ENCODE measurements at regions not wholly inside any gene's neighbourhood (a gene's known extent, or its start where the extent isn't known, plus 50 kb on each side); places are given as distances from the start of the nearest gene placed in this dataset.

DNA sequence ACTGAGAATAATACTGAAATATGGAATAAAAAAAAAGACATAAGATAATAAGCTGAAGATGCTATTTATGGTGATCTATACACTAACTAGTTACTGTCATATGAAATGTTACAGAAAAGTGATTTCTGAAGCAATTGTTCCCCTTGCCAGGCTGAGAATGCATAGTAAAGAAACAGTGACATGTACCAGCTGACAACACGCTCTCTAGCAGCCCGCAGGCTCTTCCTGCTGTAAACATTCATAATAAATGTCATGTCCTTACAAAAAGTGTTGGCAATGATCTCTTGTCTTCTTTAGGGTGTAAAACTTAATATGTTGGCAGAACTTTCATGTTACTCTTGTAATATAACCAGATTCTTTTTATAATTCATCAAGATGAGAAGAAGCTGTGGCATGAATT lies 1171.3 kb downstream of the DSC3 start:
- TF ChIP-seq CTCF (IDR thresholded peaks at IDR 0.05): no peak
- TF ChIP-seq POLR2AphosphoS5 (IDR thresholded peaks at IDR 0.05; ENCODE audit: low read depth, low read length): no peak

Data from Panc1 (cell line).